IMR-90 (cell line): ENCODE measurements at regions not wholly inside any gene's neighbourhood (a gene's known extent, or its start where the extent isn't known, plus 50 kb on each side); places are given as distances from the start of the nearest gene placed in this dataset.

Experiments
- ATAC-seq: fragments of 200-7000 bp; cut with Tn5 transposase; 2 replicates; pipeline ENCODE4 v1.9.1; 2020; ENCODE audit warnings: low read depth, mild to moderate bottlenecking, moderate library complexity
- BruUV-seq: library from RNA; stranded (reverse); fragments of 400-500 nt; replicated peaks from 2 replicates; lab custom pipeline; 2021; lab: Mats Ljungman, UMichigan
- CTCF ChIA-PET: fragments of 300-600 bp; formaldehyde crosslinking; extraction: SDS; loops from one replicate; lab custom pipeline; 2021; ENCODE audit warnings: antibody characterized with exemption; lab: Yijun Ruan, JAX
- POLR2A ChIA-PET: fragments of 300-600 bp; sonication (Branson Sonifier 250); formaldehyde crosslinking; loops from one replicate; lab custom pipeline; 2022; ENCODE audit warnings: antibody characterized with exemption; ENCODE audit not compliant: unreplicated experiment; lab: Charles Lee
- DNase-seq: peaks from one replicate; pipeline ENCODE4 v3.0.0; 2013
- H2AFZ ChIP-seq: replicated peaks from 2 replicates; pipeline ENCODE3; 2013; ENCODE audit warnings: low read length, mild to moderate bottlenecking; ENCODE audit not compliant: poor library complexity
- H2AK5ac ChIP-seq: 2 replicates; pipeline ENCODE4 v1.6.1; 2013; ENCODE audit warnings: low read depth, low read length, inconsistent platforms
- H2AK9ac ChIP-seq: replicated peaks from 2 replicates; pipeline ENCODE3; 2013; ENCODE audit warnings: mild to moderate bottlenecking, low read depth, low read length, moderate library complexity; ENCODE audit not compliant: poor library complexity
- H2BK120ac ChIP-seq: 2 replicates; pipeline ENCODE4 v1.6.1; 2013; ENCODE audit warnings: low read depth, low read length, inconsistent platforms
- H2BK15ac ChIP-seq: 3 replicates; pipeline ENCODE4 v1.6.1; 2013; ENCODE audit warnings: low read depth, low read length, inconsistent platforms
- H2BK20ac ChIP-seq: 2 replicates; pipeline ENCODE4 v1.6.1; 2013; ENCODE audit warnings: low read depth, mild to moderate bottlenecking, inconsistent platforms, low read length, moderate library complexity
- H2BK5ac ChIP-seq: 2 replicates; pipeline ENCODE4 v1.6.1; 2013; ENCODE audit warnings: mild to moderate bottlenecking, low read depth, low read length, inconsistent platforms; ENCODE audit not compliant: poor library complexity, severe bottlenecking
- H3K14ac ChIP-seq: replicated peaks from 2 replicates; pipeline ENCODE4 v1.6.1; 2013; ENCODE audit warnings: low read depth, low read length, inconsistent platforms
- H3K18ac ChIP-seq: 2 replicates; pipeline ENCODE4 v1.6.1; 2013; ENCODE audit warnings: low read depth, low read length, control low read depth
- H3K23ac ChIP-seq: 2 replicates; pipeline ENCODE4 v1.6.1; 2013; ENCODE audit warnings: low read depth, low read length, inconsistent platforms
- H3K27ac ChIP-seq: 2 replicates; pipeline ENCODE4 v1.5.1; 2013; ENCODE audit warnings: mild to moderate bottlenecking, control low read depth, low read length; ENCODE audit not compliant: insufficient read depth
- H3K27me3 ChIP-seq: 2 replicates; pipeline ENCODE4 v1.6.1; 2013; ENCODE audit warnings: low read length; ENCODE audit not compliant: control insufficient read depth, insufficient read depth
- H3K36me3 ChIP-seq: 2 replicates; pipeline ENCODE4 v1.6.1; 2013; ENCODE audit warnings: low read length, mixed read lengths; ENCODE audit not compliant: control insufficient read depth, insufficient read depth
- H3K4ac ChIP-seq: 2 replicates; pipeline ENCODE4 v1.6.1; 2013; ENCODE audit warnings: low read depth, low read length, inconsistent platforms
- H3K4me1 ChIP-seq: 2 replicates; pipeline ENCODE4 v1.6.1; 2013; ENCODE audit warnings: low read length, mixed read lengths; ENCODE audit not compliant: control insufficient read depth, insufficient read depth
- H3K4me2 ChIP-seq: 2 replicates; pipeline ENCODE4 v1.6.1; 2013; ENCODE audit warnings: low read depth, mild to moderate bottlenecking, control low read depth, low read length, moderate library complexity
- H3K4me3 ChIP-seq: 2 replicates; pipeline ENCODE4 v1.5.1; 2013; ENCODE audit warnings: low read depth, mild to moderate bottlenecking, control low read depth, low read length, moderate library complexity; ENCODE audit not compliant: insufficient read depth
- H3K56ac ChIP-seq: 2 replicates; pipeline ENCODE4 v1.6.1; 2013; ENCODE audit warnings: low read length, inconsistent platforms; ENCODE audit not compliant: insufficient read depth; ENCODE audit errors: extremely low read depth
- H3K79me1 ChIP-seq, 2 experiments: 2 replicates each; pipeline ENCODE4 v1.6.1; 2013; ENCODE audit warnings: low read length in 2 of 2, inconsistent platforms in 1 of 2, low read depth in 1 of 2
- H3K9ac ChIP-seq: 2 replicates; pipeline ENCODE4 v1.6.1; 2013; ENCODE audit warnings: low read depth, low read length, control low read depth
- H3K9me1 ChIP-seq: 2 replicates; pipeline ENCODE4 v1.6.1; 2013; ENCODE audit warnings: low read length, inconsistent platforms; ENCODE audit not compliant: insufficient read depth
- H3K9me3 ChIP-seq: 2 replicates; pipeline ENCODE4 v1.6.1; 2013; ENCODE audit warnings: low read length; ENCODE audit not compliant: control insufficient read depth, insufficient read depth
- H4K20me1 ChIP-seq: 2 replicates; pipeline ENCODE4 v1.6.1; 2013; ENCODE audit warnings: low read length, inconsistent platforms; ENCODE audit not compliant: insufficient read depth
- H4K5ac ChIP-seq: 2 replicates; pipeline ENCODE4 v1.6.1; 2013; ENCODE audit warnings: mild to moderate bottlenecking, low read depth, low read length, control low read depth
- H4K8ac ChIP-seq, 2 experiments: 2 replicates each; pipeline ENCODE4 v1.6.1; 2013; ENCODE audit warnings: low read depth in 2 of 2, low read length in 2 of 2, control low read depth in 1 of 2, inconsistent platforms in 1 of 2
- H4K91ac ChIP-seq: 2 replicates; pipeline ENCODE4 v1.6.1; 2013; ENCODE audit warnings: low read depth, low read length, inconsistent platforms; ENCODE audit not compliant: insufficient read depth
- BHLHE40 ChIP-seq: fragments of 150-350 bp; IDR thresholded peaks from 2 replicates; pipeline ENCODE4 v1.6.1; 2016; ENCODE audit warnings: mild to moderate bottlenecking, low read depth, low read length
- CEBPB ChIP-seq: IDR thresholded peaks from 2 replicates; pipeline ENCODE4 v1.6.1; 2012; ENCODE audit warnings: low read depth, low read length, improper control_type of control experiment
- CHD1 ChIP-seq: IDR thresholded peaks from 2 replicates; pipeline ENCODE4 v1.6.1; 2012; ENCODE audit warnings: low read depth, low read length, improper control_type of control experiment
- ELK1 ChIP-seq: fragments of 150-350 bp; IDR thresholded peaks from 2 replicates; pipeline ENCODE4 v1.6.1; 2016; ENCODE audit warnings: low read depth, mild to moderate bottlenecking, low read length, moderate library complexity, borderline replicate concordance
- FOS ChIP-seq: fragments of 150-350 bp; IDR thresholded peaks from 2 replicates; pipeline ENCODE4 v1.6.1; 2016; ENCODE audit warnings: low read depth, low read length
- MXI1 ChIP-seq: IDR thresholded peaks from 2 replicates; pipeline ENCODE4 v1.6.1; 2012; ENCODE audit warnings: low read depth, mild to moderate bottlenecking, low read length, moderate library complexity, borderline replicate concordance
- NFE2L2 ChIP-seq: fragments of 150-350 bp; IDR thresholded peaks from 2 replicates; pipeline ENCODE4 v1.6.1; 2016; ENCODE audit warnings: low read depth, mild to moderate bottlenecking, low read length
- POLR2A ChIP-seq: IDR thresholded peaks from 2 replicates; pipeline ENCODE4 v1.6.1; 2012; ENCODE audit warnings: mild to moderate bottlenecking, low read depth, low read length
- RAD21 ChIP-seq: IDR thresholded peaks from 2 replicates; pipeline ENCODE4 v1.6.1; 2012; ENCODE audit warnings: low read length, improper control_type of control experiment
- RCOR1 ChIP-seq: IDR thresholded peaks from 2 replicates; pipeline ENCODE4 v1.6.1; 2012; ENCODE audit warnings: mild to moderate bottlenecking, low read length, improper control_type of control experiment; ENCODE audit not compliant: insufficient replicate concordance
- SMC3 ChIP-seq: fragments of 150-350 bp; IDR thresholded peaks from 2 replicates; pipeline ENCODE4 v1.6.1; 2016; ENCODE audit warnings: low read depth, mild to moderate bottlenecking, antibody characterized with exemption, low read length, moderate library complexity
- USF2 ChIP-seq: fragments of 150-350 bp; IDR thresholded peaks from 2 replicates; pipeline ENCODE4 v1.6.1; 2017; ENCODE audit warnings: mild to moderate bottlenecking, antibody characterized with exemption, low read length, low read depth
- WGBS, 2 experiments: methylation state at CpG; one replicate each; pipeline versions ENCODE4 v1.1.5 to v1.1.7; 2013; ENCODE audit warnings: missing lambda C conversion rate in 2 of 2; ENCODE audit not compliant: insufficient read length in 1 of 2; ENCODE audit errors: extremely low coverage in 2 of 2; 5-methylcytosine and 5-hydroxymethylcytosine counted together
- dilution Hi-C: fragments of 300-500 bp; cut with HindIII; formaldehyde crosslinking; loops from one replicate; pipeline ENCODE4 v1.14.3; 2018; ENCODE audit warnings: low sequenced_read_pairs; ENCODE audit not compliant: unreplicated experiment
- in situ Hi-C: fragments of 300-500 bp; cut with MboI; formaldehyde crosslinking; loops from 3 replicates; pipeline ENCODE4 v1.14.3; 2019; ENCODE audit warnings: low sequenced_read_pairs, inconsistent platforms, mixed read lengths
- intact Hi-C: fragments of 100-400 bp; cut with micrococcal nuclease; formaldehyde crosslinking; loops from 2 replicates; pipeline ENCODE4 v1.10.0; 2022

- Histone ChIP-seq H2BK20ac (no peak overlapping the region), H3K79me1 (no peaks in the 10 kb centered on the region), H3K27ac (no peak overlapping the region), H2AFZ (no peak overlapping the region), H3K9ac (no peak overlapping the region), H2BK5ac (no peak overlapping the region), H3K4me3 (no peak overlapping the region), H3K14ac (no peak overlapping the region), H2AK5ac (no peak overlapping the region), H3K9me3 (peaks cover 4% of the 10 kb centered on the region), H3K27me3 (no peaks in the 10 kb centered on the region), H3K36me3 (no peaks in the 10 kb centered on the region), H4K5ac (no peak overlapping the region), H2BK15ac (no peak overlapping the region), H3K4ac (no peak overlapping the region), H3K23ac (no peak overlapping the region), H2BK120ac (no peak overlapping the region), H4K8ac (no peak overlapping the region), H2AK9ac (no peak overlapping the region), H4K20me1 (no peaks in the 10 kb centered on the region), H4K91ac (no peak overlapping the region), H3K56ac (no peak overlapping the region), H3K4me2 (no peak overlapping the region), H3K18ac (no peak overlapping the region), H3K4me1 (no peaks in the 10 kb centered on the region), H3K9me1 (no peaks in the 10 kb centered on the region)
- BruUV-seq: no TSS peak
- ChIA-PET CTCF (no interaction called here), POLR2A (no interaction called here)
- intact Hi-C loops: no loop called here
- TF ChIP-seq POLR2A: no peak
- TF ChIP-seq USF2: no peak
- no peak for TF ChIP-seq FOS
- no peak for TF ChIP-seq RCOR1
- no peak for TF ChIP-seq CEBPB
- no peak for TF ChIP-seq RAD21
- TF ChIP-seq MXI1: no peak
- no peak for TF ChIP-seq ELK1
- no peak for TF ChIP-seq SMC3
- no peak for TF ChIP-seq NFE2L2
- TF ChIP-seq BHLHE40: no peak
- TF ChIP-seq CHD1: no peak
- dilution Hi-C loops: no loop called here
- in situ Hi-C loops: no loop called here
- no peak for ATAC-seq
- WGBS, 2 experiments: 80% methylated on average over 1 of the region's 2 CpGs; no CpG with 5 or more reads in 1 of the 2 experiments
- peak; percentile 1 for DNase-seq
Observed at GRCh38 chr5:101532430-101532829, 629.3 kb upstream of the ST8SIA4 start.
